Endothelial cell of umbilical vein (primary cell): ENCODE measurements at regions not wholly inside any gene's neighbourhood (a gene's known extent, or its start where the extent isn't known, plus 50 kb on each side); places are given as distances from the start of the nearest gene placed in this dataset.

Experiments
- BruUV-seq: library from RNA; stranded (reverse); fragments of 400-500 nt; replicated peaks from 2 replicates; lab custom pipeline; 2021; lab: Mats Ljungman, UMichigan
- CTCF ChIA-PET: fragments of 300-600, 350-600 bp; sonication (Branson Sonifier 250); formaldehyde crosslinking; loops from one replicate; lab custom pipeline; 2021; ENCODE audit warnings: antibody characterized with exemption, inconsistent platforms; lab: Charles Lee
- POLR2A ChIA-PET: fragments of 300-600, 350-600 bp; sonication (Branson Sonifier 250); formaldehyde crosslinking; loops from one replicate; lab custom pipeline; 2021; ENCODE audit warnings: antibody characterized with exemption, inconsistent platforms; lab: Charles Lee
- DNase-seq: peaks from one replicate; pipeline ENCODE4 v3.0.0-alpha.2; 2011; ENCODE audit warnings: low read depth, low spot score
- FAIRE-seq: peaks from 2 replicates; lab custom pipeline; 2011; peaks lifted over from hg19 to GRCh38; lab: Jason Lieb, UNC
- H2AFZ ChIP-seq: 2 replicates; pipeline ENCODE4 v1.6.0; 2012; ENCODE audit warnings: low read depth, low read length, control low read depth, inconsistent platforms
- H3K27ac ChIP-seq: 2 replicates; pipeline ENCODE4 v1.5.1; 2011; ENCODE audit warnings: low read depth, mild to moderate bottlenecking, control low read depth, low read length, moderate library complexity; ENCODE audit not compliant: insufficient read depth
- H3K27me3 ChIP-seq, 2 experiments: 2 replicates each; pipeline versions ENCODE4 v1.6.0 to v1.6.1; 2011; ENCODE audit warnings: low read length in 2 of 2, mixed read lengths in 1 of 2; ENCODE audit not compliant: control insufficient read depth in 2 of 2, insufficient read depth in 2 of 2
- H3K36me3 ChIP-seq, 2 experiments: 2 replicates in 1 of 2; 3 replicates in 1 of 2; pipeline ENCODE4 v1.5.1; 2011; ENCODE audit warnings: low read length in 2 of 2, mild to moderate bottlenecking in 1 of 2, moderate library complexity in 1 of 2; ENCODE audit not compliant: control insufficient read depth in 2 of 2, insufficient read depth in 2 of 2; ENCODE audit errors: extremely low read depth in 1 of 2
- H3K4me1 ChIP-seq: 3 replicates; pipeline ENCODE4 v1.5.1; 2011; ENCODE audit warnings: mild to moderate bottlenecking, low read length; ENCODE audit not compliant: control insufficient read depth, insufficient read depth; ENCODE audit errors: extremely low read depth
- H3K4me2 ChIP-seq: 2 replicates; pipeline ENCODE4 v1.6.1; 2011; ENCODE audit warnings: low read length, control low read depth, mixed read lengths; ENCODE audit not compliant: insufficient read depth
- H3K4me3 ChIP-seq, 3 experiments: fragments of 200-600 bp in 1 of 3; sonication (generic), shearing (Covaris generic) in 1 of 3; replicated peaks in 1 of 3; 2 replicates each; pipeline ENCODE4 v1.5.1; 2011 to 2016; ENCODE audit warnings: control low read depth in 3 of 3, low read length in 3 of 3, mild to moderate bottlenecking in 2 of 3, inconsistent platforms in 1 of 3, low read depth in 1 of 3, moderate library complexity in 1 of 3; ENCODE audit not compliant: insufficient read depth in 1 of 3
- H3K79me2 ChIP-seq: 2 replicates; pipeline ENCODE4 v1.6.0; 2012; ENCODE audit warnings: low read length, inconsistent platforms; ENCODE audit not compliant: control insufficient read depth, insufficient read depth
- H3K9ac ChIP-seq: replicated peaks from 2 replicates; pipeline ENCODE3; 2011; ENCODE audit warnings: low read length, control low read depth; ENCODE audit not compliant: insufficient read depth; ENCODE audit errors: extremely low read depth
- H3K9me1 ChIP-seq: replicated peaks from 3 replicates; pipeline ENCODE4 v1.6.0; 2011; ENCODE audit warnings: mild to moderate bottlenecking, low read length; ENCODE audit not compliant: control insufficient read depth, insufficient read depth; ENCODE audit errors: extremely low read depth
- H3K9me3 ChIP-seq: replicated peaks from 2 replicates; pipeline ENCODE4 v1.5.1; 2012; ENCODE audit warnings: low read length, inconsistent platforms; ENCODE audit not compliant: control insufficient read depth, insufficient read depth
- H4K20me1 ChIP-seq: replicated peaks from 2 replicates; pipeline ENCODE3; 2011; ENCODE audit warnings: mild to moderate bottlenecking, low read length; ENCODE audit not compliant: control insufficient read depth, insufficient read depth; ENCODE audit errors: extremely low read depth
- CTCF ChIP-seq, 2 donors: IDR thresholded peaks; 1 replicate in 1 of 2; 2 replicates in 1 of 2; pipeline ENCODE4 v1.5.1; 2011; ENCODE audit warnings: low read length in 2 of 2, mild to moderate bottlenecking in 2 of 2, moderate library complexity in 2 of 2, control low read depth in 1 of 2, inconsistent platforms in 1 of 2, low read depth in 1 of 2; ENCODE audit not compliant: insufficient read depth in 1 of 2; ENCODE audit errors: extremely low read depth in 1 of 2
- EZH2 ChIP-seq: IDR thresholded peaks from 2 replicates; pipeline ENCODE4 v1.6.1; 2012; ENCODE audit warnings: borderline replicate concordance, low read depth, mild to moderate bottlenecking, moderate library complexity, low read length, inconsistent platforms; ENCODE audit not compliant: severe bottlenecking
- FOS ChIP-seq: IDR thresholded peaks from 2 replicates; pipeline ENCODE4 v1.6.1; 2011; ENCODE audit warnings: mild to moderate bottlenecking, low read length, moderate library complexity, borderline replicate concordance; ENCODE audit not compliant: insufficient read depth
- GATA2 ChIP-seq: IDR thresholded peaks from 2 replicates; pipeline ENCODE4 v1.7.0; 2011; ENCODE audit warnings: low read depth, mild to moderate bottlenecking, moderate library complexity, mixed read lengths, low read length; ENCODE audit not compliant: insufficient read length, insufficient read depth
- JUN ChIP-seq: IDR thresholded peaks from 2 replicates; pipeline ENCODE4 v1.6.1; 2011; ENCODE audit warnings: borderline replicate concordance, low read depth; ENCODE audit not compliant: insufficient read length, insufficient read depth
- MAX ChIP-seq: IDR thresholded peaks from 2 replicates; pipeline ENCODE4 v1.6.1; 2011; ENCODE audit not compliant: insufficient read depth, insufficient read length
- MYC ChIP-seq: IDR thresholded peaks from one replicate; pipeline ENCODE4 v1.6.1; 2011; ENCODE audit warnings: mild to moderate bottlenecking, low read depth, low read length
- POLR2A ChIP-seq: IDR thresholded peaks from 2 replicates; pipeline ENCODE4 v1.6.1; 2012; ENCODE audit warnings: low read depth, mild to moderate bottlenecking, control low read depth, low read length
- POLR2AphosphoS5 ChIP-seq: IDR thresholded peaks from 2 replicates; pipeline ENCODE4 v1.6.1; 2012; ENCODE audit warnings: low read depth, mild to moderate bottlenecking, control low read depth, low read length, moderate library complexity; ENCODE audit not compliant: insufficient read depth
- dilution Hi-C: fragments of 300-500 bp; cut with MboI; formaldehyde crosslinking; loops from one replicate; pipeline ENCODE4 v1.15.0; 2019; ENCODE audit warnings: low sequenced_read_pairs; ENCODE audit not compliant: extremely low pct_ligation_motif_present
- intact Hi-C: fragments of 100-400 bp; cut with micrococcal nuclease; formaldehyde crosslinking; loops from one replicate; pipeline ENCODE4 v1.10.0; 2022

GRCh38 chr9:135029463-135029862 lies 58.0 kb upstream of the OLFM1 start:
- no peaks in the 10 kb centered on the region for H3K9me1 ChIP-seq
- H3K9me3 ChIP-seq, result no peaks in the 10 kb centered on the region
- H3K36me3 ChIP-seq, result no peaks in the 10 kb centered on the region
- TF ChIP-seq EZH2 (no peak), GATA2 (no peak)
- DNase-seq (no peak), FAIRE-seq (no peak)
- dilution Hi-C loops (no loop called here), intact Hi-C loops (no loop called here)
- no peak overlapping the region for H3K4me3 ChIP-seq
- POLR2A ChIA-PET, result no interaction called here
- no peaks in the 10 kb centered on the region for H3K79me2 ChIP-seq
- H3K27me3 ChIP-seq, result no peaks in the 10 kb centered on the region
- H3K27ac ChIP-seq, result no peak overlapping the region
- no peaks in the 10 kb centered on the region for H4K20me1 ChIP-seq
- H3K4me2 ChIP-seq, result no peak overlapping the region
- CTCF ChIA-PET, result no interaction called here
- no peaks in the 10 kb centered on the region for H3K4me1 ChIP-seq
- H3K9ac ChIP-seq, result no peak overlapping the region
- H2AFZ ChIP-seq, result no peak overlapping the region
- no TSS peak for BruUV-seq

- H3K27ac ChIP-seq, result no peak overlapping the region
- H3K9me1 ChIP-seq, result no peaks in the 10 kb centered on the region
- H3K4me3 ChIP-seq, result no peak overlapping the region
- H3K9me3 ChIP-seq, result no peaks in the 10 kb centered on the region
- no TSS peak for BruUV-seq
- no peak for TF ChIP-seq POLR2A
- TF ChIP-seq FOS, result no peak
- TF ChIP-seq GATA2, result no peak
- TF ChIP-seq EZH2, result no peak
- TF ChIP-seq JUN, result no peak
- TF ChIP-seq CTCF (IDR thresholded peaks at IDR 0.05; ENCODE audit: extremely low read depth in 1 of 2, insufficient read depth in 1 of 2, low read depth in 1 of 2, low read length in 2 of 2), result no peak
- no peak for TF ChIP-seq POLR2AphosphoS5
- TF ChIP-seq MAX, result no peak
- no peak for TF ChIP-seq MYC
- no peaks in the 10 kb centered on the region for H3K4me1 ChIP-seq
- ChIA-PET POLR2A (no interaction called here), CTCF (no interaction called here)
- H4K20me1 ChIP-seq, result no peaks in the 10 kb centered on the region
- no peak overlapping the region for H3K4me2 ChIP-seq
- intact Hi-C loops (no loop called here), dilution Hi-C loops (no loop called here)
- no peak overlapping the region for H2AFZ ChIP-seq
- no peaks in the 10 kb centered on the region for H3K36me3 ChIP-seq
- no peak for DNase-seq
- no peaks in the 10 kb centered on the region for H3K27me3 ChIP-seq
- no peaks in the 10 kb centered on the region for H3K79me2 ChIP-seq
- no peak for FAIRE-seq
- no peak overlapping the region for H3K9ac ChIP-seq
Measured at GRCh38 chr9:135029871-135030565, 57.5 kb upstream of the OLFM1 start.
